CD4-positive, alpha-beta T cell treated with Interferon gamma for 1 hour (primary cell): ENCODE measurements at regions not wholly inside any gene's neighbourhood (a gene's known extent, or its start where the extent isn't known, plus 50 kb on each side); places are given as distances from the start of the nearest gene placed in this dataset.
"Not testable (repeated sequence)": the region's sequence is repeated elsewhere in the genome, so short reads cannot be mapped to it uniquely, and the experiment has no call there.

ENCODE experiments used
- DNase-seq: peaks from one replicate; pipeline ENCODE4 v3.0.0-alpha.2; 2020

DNA sequence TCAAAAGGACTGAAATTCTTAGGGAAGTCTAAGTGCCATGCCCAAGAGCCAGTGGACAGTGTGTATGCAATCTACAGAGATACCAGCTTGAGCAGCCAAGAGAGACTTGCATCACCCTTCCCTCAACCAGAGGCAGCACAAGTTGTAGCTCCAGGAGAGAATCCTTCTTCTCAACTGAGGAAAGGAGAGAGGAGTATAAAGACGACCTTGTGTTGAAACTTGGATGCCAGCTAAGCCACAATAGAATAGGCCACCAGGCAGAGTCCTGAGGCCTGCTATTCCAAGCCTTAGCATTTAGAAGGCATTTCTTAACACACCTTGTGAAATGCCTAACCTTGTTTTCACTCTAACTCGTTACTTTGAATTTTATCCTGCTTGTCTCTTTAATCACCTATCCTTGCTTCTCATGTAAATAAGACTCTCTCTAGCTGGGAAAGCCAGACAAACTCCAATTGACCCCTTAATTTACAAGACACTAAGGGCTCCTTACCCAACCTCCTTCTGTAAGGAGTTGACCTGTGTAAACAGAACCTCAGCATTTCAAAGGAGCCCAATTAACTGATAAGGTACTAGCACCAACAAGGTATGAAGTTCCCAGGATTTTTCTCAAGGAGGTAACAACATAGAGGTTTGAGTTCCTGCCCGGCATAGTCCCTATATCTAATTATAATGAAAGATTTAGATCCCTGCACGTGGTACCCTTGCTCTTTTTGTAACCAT lies 738.8 kb downstream of the AMY1C start:
- no peak for DNase-seq

DNA sequence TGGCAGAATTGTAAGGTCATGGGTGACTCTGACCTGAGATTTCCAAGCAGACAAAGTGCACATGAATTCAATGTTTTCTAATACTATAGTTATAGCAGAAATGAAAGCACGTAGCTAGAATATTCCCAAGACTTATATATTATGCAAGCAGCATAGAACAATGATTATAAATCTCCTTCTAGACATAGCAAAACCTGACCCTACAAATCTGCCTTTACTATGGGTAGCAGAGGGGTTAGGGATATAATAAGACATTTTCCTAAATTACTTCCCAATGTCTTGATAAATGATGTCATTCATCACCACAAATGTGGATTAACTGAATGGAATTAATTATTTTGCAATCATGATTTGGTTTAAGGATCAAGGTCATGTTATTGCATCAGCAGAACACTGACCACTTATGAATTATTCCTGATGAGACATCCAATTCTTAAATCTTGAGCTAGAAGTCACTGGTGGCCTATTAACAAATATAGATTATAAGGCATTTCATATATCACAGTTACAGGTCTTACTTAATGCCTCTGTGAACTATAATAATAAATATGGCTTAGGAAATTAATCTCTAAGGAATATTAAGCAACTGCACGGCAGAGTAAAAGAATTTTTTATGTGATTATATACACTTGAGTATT lies 776.6 kb downstream of the AMY1C start:
- DNase-seq = no peak

- DNase-seq = no peak
Measured at GRCh38 chr1:104531990-104532389, 782.3 kb downstream of the AMY1C start.

- no peak for DNase-seq
Measured at GRCh38 chr1:104574620-104575019, 824.9 kb downstream of the AMY1C start.

DNA sequence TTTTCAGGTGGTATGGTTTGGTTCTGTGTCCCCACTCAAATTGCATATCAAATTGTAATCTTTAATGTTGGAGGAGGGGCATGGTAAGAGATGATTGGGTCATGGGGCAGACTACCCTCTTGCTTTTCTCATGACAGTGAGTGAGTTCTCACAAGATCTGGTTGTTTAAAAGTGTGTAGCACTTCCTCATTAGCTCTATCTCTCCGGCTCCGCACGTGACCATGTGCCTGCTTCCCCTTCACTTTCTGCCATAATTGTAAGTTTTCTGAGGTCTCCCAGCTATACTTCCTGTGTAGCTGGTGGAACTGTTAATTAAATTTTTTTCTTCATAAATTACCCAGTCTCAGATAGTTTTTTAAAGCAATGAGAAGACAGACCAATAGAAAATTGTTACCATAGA lies 843.2 kb downstream of the AMY1C start:
- DNase-seq = no peak

GRCh38 chr1:104593413-104594187 lies 843.9 kb downstream of the AMY1C start:
- no peak for DNase-seq

DNA sequence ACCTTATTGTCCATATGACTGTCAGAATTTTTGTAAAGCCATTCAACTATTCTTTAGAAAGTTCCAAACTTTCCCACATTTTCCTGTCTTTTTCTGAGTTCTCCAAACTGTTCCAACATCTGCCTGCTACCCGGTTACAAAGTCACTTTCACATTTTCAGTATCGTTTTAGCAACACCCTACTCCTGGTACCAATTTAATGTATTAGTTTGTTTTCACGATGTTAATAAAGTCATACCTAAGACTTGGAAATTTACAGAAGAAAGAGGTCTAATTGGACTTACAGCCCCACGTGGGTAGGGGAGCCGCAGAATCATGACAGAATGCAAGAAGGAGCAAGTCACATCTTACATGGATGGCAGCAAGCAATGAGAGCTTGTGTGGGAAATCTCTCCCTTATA lies 867.8 kb downstream of the AMY1C start:
- no peak for DNase-seq

DNA sequence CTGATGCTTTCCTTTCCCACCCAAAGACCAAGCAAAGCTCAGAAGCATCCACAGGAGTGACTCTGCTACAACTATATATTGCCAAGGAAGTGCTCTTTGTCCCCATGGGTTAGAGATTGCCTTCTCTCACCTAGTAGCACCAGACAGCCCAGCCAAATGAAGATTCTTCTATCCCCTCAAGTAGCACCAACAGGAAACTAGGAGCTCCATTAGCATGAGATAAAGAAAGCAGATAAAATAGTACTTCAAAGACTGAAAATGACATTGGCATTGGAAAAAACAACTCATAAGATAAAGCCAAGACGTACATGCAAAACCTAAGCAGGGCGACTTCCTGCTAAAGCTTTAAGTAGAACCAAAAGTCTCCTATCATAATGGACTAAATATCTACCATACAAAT lies 871.5 kb downstream of the AMY1C start:
- no peak for DNase-seq

- DNase-seq = no peak
Measured at GRCh38 chr1:104624538-104624937, 874.8 kb downstream of the AMY1C start.

DNA sequence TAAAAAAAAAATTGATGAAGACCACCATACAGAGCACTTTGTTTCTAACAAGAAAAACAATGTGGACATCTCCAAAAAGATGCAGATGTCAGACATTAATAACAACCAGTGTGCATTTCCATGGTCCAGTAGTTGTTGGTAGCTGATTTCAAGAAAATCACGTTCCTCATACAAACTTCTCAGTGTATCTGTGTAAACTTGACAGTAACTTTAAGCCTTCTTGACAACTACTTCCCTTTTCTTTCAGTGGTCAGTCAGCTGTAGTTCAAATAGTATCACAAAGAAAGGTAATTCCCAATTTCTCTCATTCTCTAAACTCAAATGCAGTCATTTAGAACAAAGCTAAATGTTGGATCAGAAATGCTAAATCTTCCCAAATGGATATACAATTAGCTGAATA lies 879.9 kb downstream of the AMY1C start:
- DNase-seq = no peak

DNA sequence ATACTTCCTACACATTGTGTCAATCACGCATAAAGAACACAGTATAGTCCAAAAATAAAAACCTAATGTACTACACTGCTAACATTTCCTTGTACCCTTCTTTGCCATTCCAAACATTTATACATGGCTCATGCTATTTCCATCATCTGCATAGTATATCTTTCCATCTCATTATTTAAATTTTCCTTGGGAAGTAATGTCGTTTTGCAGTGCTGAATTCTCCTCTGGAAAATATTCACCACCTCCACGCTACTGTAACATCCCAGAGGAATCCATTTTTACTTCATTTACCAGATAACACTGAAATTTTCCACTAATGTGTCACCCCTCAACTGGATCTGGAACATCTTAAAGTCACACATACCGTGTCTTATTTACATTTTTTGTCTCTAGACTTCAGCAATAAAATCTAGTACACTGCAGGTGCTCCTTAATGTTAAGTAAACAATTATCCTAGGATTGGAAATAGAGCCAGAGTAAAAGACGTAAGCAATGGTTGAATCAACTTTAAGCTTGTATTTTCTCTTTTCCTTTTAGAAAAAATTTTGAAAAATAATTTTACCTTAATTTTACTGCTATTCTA lies 881.0 kb downstream of the AMY1C start:
- DNase-seq = no peak

GRCh38 chr1:104636581-104636980 lies 886.9 kb downstream of the AMY1C start:
- DNase-seq = no peak

GRCh38 chr1:104646233-104646632 lies 896.5 kb downstream of the AMY1C start:
- DNase-seq = no peak

- no peak for DNase-seq
Measured at GRCh38 chr1:104648269-104648691, 898.6 kb downstream of the AMY1C start.

- DNase-seq = not testable (repeated sequence)
Measured at GRCh38 chr1:104664374-104664773, 914.7 kb downstream of the AMY1C start.

DNA sequence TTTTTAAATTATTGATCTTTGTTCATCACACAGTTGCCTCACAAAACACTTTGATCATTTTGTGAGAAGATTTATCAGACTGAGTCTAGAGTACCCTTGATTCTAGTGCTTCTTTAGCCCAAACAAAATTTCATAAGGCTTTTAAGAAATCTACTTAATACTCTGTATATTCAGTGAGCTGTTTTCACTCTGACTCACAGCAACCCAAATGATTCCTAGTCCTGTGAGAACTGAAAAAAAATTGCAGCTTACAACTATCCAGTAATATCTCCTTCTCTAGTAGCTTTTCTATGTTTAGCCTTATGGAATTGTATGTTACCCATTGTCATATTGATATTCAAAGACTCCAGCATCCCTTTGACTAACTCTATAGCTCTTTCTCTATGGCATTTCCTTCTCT lies 915.6 kb downstream of the AMY1C start:
- DNase-seq = no peak

DNA sequence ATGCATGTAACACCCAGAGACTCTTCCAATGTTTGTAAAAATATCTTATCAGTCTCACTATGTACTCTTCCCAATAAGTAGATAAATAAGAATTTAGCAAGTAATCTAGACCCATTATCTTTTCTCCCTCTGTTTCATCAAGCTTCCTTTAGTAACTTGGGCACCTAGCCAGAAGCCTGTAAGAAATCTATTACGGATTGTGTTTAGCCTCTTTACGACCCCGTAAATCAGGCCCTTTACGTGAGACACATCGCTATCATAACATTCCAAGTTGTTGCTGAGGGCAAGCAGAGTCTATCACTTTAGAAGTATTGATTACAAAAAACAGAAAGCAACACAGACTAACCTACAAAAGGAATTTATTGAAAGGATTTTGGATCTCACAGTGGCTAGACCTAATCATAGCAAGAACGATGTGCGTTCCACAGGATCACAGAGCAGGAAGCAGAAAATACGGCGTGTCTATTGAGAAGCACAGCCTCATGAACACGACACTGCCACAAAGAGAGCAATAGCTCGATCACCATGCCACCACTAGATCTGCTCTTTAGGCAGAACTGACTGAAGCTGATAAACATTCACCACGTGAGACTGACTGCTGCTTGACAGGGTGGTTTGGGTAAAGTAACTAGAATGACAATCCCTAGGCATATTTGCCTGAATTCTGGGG lies 922.1 kb downstream of the AMY1C start:
- DNase-seq = no peak

GRCh38 chr1:104699433-104699832 lies 949.7 kb downstream of the AMY1C start:
- DNase-seq = no peak

GRCh38 chr1:104702731-104703130 lies 953.0 kb downstream of the AMY1C start:
- no peak for DNase-seq

- DNase-seq = no peak
Measured at GRCh38 chr1:104706631-104707147, 957.0 kb downstream of the AMY1C start.

- no peak for DNase-seq
Measured at GRCh38 chr1:104718752-104719151, 969.1 kb downstream of the AMY1C start.

- no peak for DNase-seq
Measured at GRCh38 chr1:104720741-104721140, 971.0 kb downstream of the AMY1C start.

GRCh38 chr1:104726917-104727316 lies 977.2 kb downstream of the AMY1C start:
- DNase-seq = no peak
